ENCODE measurements at regions not wholly inside any gene's neighbourhood (a gene's known extent, or its start where the extent isn't known, plus 50 kb on each side); places are given as distances from the start of the nearest gene placed in this dataset.
A peak's percentile ranks its signal among the peaks of the same experiment; 100 is the strongest.
"Not testable (repeated sequence)": the region's sequence is repeated elsewhere in the genome, so short reads cannot be mapped to it uniquely, and the experiment has no call there.

DNA sequence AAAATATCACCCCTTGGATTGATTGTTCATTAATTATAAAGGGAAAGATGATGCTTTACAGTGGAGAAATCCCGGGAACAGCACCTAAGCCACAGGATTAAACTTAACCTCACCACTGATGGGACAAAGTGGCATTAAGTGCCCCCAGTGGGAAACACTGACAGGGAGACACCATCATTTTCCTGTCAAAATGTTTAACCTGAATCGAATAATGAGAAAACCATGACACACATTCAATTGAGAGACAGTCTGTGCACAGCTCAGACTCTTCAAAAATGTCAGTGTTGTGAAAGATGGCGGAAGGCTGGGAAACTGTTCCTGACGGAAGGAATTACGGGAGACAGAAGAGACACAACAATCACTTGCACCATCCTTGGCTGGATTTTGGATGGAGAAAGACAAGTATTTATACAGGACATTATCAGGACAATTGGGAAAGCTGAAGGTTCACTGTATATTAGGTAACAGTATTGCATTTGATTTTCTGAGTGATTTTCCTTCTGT lies 111.8 kb upstream of the ASB18 start:
- DNase-seq: no peak

DNA sequence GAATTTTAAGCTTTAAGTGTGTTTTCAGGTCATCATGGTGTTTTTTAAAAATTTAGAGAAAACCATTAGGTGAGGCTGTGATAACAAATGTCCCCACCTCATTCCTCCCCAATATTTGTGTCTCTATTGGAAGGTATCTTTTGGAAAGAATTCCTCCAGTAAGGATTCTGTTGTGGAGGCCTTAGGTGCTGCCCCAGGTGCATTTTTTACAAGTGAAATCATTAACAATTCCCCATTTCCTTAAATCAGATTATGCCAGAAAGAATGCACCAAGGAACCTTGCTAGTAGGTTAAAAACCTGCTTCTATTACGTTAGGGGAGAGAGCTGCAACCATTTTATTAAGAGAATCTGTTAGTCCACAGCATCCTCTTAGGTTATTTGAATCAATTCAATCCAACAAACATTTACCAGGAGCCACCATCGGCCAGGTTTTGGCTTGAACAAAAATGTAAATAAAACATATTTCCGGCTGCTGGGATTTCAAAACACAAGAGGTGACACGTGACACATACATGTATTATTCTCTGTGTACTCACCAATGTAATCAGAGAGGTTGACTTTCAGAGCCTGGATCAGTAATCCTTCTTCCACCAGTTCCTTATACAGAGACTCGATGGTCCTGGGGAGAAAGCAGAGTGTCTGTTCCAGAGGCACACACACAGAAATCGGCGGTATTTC lies 112.5 kb upstream of the ASB18 start:
- no peak for DNase-seq

DNA sequence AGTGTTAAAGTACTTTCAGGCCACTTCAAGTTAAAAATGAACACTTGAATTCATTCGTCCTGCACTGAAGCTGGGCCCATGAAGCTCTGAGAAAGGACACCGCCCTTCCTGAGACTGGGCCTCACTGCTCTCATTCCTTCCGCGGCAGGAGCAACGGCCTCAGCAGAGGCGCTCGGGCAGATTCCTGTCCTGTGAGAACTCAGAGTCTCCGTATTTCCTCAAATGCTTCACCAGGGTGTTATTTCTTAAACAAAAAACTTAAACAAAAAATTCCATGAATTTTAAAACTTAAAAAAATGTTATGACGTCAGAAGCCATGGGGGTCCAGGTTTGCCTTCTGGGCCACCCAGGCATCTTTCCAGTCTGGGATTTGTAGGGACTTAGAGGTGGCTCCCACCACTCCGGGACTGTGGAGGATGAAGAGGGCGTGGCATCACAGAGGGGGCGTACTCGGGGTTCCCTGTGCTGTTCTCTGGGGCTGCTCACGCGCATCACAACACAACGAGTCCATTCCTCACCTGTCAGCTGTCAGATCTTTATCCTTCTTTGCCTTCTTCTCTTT lies 115.9 kb upstream of the ASB18 start:
- no peak for DNase-seq

DNA sequence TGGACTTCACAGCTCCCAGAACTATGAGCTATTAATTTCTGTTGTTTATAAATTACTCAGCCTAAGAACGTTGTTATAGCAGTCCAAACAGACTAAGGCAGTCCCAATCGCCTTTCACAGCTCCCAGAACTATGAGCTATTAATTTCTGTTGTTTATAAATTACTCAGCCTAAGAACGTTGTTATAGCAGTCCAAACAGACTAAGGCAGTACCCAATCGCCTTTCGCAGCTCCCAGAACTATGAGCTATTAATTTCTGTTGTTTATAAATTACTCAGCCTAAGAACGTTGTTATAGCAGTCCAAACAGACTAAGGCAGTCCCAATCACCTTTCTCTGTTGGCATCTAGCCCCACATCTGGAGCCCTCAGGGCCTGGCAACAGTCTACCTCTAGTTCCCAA lies 117.0 kb upstream of the ASB18 start:
- DNase-seq: peak; percentile 69

DNA sequence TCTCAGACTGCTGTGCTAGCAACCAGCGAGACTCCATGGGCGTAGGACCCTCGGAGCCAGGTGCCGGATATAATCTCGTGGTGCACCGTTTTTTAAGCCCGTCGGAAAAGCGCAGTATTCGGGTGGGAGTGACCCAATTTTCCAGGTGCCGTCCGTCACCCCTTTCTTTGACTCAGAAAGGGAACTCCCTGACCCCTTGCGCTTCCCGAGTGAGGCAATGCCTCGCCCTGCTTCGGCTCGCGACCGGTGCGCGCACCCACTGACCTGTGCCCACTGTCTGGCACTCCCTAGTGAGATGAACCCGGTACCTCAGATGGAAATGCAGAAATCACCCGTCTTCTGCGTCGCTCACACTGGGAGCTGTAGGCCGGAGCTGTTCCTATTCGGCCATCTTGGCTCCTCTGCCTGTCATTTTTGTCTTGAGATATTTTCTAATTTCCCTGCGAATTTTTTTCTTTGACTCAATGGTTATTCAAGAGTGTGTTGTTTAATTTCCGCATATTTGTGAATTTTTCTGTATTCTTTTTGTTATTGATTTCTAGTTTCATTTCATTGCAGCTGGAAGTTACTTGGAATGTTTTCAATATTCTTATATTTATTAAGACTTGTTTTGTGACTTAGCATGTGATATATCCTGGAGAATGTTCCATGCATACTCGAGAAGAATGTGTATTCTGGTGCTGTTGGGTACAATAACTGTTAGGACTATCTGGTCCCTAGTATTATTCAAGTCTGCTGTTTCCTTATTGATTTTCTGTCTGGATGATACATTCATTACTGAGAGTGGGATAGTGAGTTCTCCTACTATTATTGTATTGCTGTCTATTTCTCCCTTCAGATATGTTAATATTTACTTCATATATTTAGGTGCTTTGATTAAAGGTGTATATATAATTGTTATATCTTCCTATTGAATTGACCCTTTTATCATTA lies 125.3 kb upstream of the ASB18 start:
- DNase-seq: not testable (repeated sequence)

DNA sequence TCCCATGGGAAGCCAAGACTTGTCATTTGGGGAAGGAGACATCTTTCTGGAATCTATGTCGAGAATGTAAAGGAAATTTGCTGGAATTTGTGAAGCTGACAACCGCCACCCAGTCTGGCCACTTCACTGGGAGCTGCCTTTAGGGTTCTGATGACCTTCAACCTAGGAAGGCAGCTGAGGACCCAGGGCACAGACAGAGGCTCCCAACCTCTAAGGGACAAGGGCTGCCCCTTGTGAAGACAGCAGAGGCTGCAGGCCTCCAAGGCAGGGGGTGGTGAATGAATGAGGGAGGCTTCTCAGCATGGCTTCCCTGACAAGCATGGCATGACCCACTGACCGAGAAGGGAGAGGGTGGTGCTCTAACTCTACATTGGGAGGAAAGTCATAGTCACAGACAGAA lies 128.9 kb upstream of the ASB18 start:
- DNase-seq: no peak

DNA sequence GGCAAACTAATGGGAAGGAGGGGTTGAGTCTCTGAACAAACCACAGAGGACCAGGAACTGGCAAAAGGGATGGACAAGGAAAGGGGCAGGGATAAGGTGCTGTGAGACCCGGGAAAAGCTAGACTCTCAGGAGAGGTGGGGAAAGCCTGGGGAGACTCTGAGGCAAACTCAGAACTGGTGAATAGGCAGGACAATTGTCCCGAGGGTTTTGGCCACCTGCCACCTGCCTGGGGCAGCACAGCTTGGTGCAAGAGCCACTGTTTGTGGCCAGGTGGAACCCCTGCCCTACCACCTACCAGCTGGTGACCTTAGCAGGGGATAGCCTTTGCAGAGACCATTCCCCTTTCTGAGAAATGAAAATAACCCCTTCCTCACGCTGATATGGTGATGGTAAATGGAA lies 129.4 kb upstream of the ASB18 start:
- DNase-seq: no peak

DNA sequence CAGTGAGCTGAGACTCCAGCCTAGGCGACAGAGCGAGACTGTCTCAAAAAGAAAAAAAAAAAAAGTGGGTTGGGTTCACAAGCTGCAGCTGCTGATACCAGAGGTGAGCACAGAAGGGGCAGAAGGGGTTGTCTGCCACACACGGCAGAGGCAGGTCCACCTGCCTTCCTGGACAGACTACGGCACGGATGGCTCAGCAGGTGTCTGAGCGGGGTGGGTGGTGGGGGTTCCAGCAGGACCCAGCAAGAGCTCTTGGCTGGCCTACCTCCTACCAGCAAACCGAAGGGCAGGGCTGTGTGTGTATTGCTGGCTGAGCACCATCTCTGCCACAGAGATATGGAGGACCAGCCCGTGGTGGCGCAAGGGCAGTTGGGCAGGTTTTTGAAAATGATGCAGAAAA lies 130.4 kb upstream of the ASB18 start:
- DNase-seq: no peak

DNA sequence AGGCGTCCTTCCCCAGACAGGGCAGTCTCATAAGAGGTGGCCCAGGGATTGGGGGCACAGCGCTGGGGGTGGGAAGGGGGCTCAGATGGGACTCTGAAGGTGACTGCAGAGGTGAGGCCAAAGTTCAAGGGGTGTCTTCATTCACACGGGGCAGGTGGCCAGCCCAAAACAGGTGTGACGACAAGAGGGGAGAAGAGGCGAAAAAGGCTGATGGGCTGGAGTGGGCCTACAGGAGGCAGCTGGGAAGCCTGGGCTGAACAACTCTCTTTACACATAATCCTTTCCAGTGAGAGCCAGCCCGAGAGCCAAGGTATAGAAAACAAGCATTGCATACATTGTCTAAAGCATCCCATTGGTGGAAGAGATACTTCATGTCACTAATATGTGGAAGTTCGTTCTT lies 130.9 kb upstream of the ASB18 start:
- DNase-seq: no peak

DNA sequence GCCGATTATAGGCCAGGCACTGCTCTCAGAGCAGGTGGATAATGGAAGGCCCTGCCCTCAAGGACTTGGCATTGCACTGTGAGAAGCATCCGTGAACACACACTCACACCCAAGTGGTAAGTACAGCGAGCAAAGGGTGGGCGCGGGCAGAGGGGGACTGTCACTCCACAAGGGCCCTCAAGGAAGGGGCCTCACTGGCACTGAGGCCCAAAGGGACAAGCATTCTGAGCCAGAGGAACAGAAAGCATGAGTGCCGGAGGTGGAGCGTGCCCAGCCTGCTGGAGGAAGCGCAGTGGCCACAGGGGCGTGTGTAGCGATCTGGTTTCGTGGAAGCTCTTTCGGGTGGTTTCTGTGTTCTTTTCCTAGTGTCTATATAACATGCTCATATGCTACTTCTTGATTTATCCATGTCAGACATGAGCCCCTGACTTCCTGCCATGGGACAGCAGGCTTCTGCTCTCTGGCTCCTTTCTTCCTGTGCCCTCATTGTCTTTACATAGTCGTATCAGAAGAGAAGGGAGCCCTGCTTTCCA lies 132.7 kb upstream of the ASB18 start:
- no peak for DNase-seq

DNA sequence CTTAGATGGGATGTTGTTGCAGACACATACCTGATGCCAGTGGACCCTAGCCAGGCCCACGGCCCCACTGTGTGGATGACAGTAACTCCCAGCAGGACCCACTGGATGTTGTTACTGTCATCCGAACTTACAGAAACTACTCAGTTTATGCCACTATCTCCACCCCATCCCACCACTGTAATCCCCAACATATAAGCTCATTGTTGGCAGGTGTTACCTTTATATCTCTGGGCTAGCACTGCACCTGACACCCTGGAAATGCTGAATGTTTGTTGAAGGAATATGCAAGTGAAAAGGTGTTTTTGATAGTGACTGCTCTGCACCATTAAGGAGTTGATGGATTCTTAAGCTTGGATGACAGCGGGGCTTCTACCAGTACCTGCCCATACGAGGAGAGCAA lies 133.5 kb upstream of the ASB18 start:
- DNase-seq: no peak

DNA sequence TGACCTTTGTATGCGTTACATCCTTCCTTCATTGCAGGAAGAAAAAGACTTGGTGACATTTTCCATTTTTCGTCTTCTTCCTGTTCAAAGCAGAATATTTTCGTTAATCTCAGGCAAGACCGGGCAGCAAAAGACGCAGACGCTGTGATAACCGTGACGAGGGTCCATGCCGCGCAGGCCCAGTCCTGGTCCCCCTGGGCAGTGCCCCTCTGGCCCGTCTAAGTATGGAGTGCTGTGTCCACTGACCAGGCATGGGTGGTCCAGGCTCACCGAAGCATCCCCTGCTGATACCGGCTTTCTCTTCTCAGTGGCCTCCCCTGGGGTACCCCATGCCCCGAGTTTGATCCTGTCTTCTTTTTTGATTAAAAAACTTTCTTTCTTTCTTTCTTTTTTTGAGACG lies 135.2 kb upstream of the ASB18 start:
- no peak for DNase-seq

DNA sequence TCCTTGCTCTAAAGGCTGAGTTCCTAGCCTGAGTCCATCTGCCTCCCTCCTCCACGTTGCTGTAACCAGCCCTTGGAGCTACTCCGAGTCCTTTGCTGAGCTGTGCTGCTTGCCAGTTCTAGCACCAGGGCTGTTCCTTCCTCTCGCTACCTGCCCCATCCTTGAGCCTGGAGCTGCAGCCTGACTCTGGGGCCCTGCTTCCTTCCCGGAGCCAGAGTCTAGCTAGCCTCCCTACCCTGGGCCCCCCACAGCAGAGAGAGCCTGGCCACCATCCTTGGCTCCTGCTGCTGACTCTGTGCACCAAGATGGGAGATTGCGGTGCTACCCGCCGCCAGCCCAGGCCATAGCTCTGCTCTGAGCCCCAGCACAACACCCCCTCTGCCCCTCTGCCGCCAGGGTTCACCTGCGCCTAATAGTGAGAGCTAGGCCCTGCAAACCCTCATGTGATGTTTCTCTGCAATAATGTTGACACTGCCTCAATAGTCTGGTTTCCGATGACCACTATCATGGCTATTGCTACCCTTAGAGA lies 135.9 kb upstream of the ASB18 start:
- no peak for DNase-seq

DNA sequence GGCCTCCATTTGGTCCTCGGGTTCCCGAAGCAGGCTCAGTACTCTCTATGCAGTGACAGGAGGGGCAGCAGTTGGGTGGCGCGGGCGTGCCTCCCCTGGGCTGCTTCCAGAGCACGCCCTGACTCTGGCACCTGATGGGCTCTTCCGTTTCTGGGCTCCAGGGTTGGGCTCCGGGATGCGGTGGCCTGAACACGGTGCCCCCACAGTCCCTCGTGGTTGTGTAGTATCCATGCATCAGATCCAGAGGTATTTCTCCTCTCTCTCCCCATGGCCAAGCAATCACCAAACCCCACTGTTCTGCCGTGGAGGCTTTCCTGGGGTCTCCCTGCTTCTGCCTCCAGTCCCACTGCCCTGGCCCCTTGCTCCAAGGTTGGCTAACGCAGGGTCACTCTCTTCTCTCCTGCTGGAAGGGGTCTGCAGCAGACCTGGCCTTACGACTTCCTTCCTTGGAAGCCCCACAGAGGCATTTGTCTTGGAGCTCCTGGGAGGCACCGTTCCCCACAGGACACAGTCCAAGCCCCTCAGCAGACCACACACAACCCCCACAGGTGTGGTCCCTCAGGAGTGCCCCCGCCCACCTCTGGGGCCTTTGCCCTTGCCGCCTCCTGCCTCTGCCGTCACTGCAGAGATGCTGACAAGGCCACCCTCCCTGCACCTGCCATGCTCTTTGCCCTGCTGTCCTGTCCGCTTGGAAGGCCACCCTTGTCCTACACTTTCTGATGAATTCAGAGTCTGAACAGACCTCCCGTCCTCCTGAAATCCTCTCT lies 136.6 kb upstream of the ASB18 start:
- no peak for DNase-seq

DNA sequence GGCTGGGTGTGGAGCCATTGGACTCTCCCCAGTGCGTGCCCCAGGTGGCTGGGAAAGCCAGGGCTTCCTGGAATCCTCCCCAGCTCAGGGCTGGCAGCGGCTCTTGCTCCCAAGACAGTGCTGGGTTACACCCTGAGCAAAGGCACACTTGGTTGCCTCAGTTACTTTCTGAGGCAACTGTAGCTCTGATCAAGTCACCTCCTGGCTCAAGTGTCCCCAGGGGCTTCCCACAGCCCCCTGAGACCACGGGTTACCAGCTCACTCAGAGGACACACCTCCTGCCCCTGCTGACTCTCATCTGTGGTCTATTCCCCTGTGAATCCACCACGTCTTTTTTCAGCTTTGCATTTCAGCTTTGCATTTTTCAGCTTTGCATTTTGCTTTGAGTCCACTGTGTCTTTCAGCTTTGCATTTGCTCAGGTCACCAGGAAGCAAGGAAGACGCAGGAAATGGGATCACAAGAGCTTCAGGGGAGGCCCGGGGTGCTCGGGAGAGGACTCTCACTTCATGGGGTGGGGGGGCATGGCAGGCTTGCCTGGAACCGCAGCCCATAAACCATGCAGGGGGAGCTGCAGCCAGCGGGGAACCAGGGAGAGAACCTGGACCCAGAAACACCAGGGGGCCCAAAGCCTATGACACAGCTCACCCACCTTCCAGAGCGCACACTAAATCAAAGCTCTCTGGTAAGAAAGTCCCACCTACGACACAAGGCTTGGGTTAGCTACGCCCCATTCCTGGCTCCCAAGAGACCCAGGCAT lies 138.0 kb upstream of the ASB18 start:
- no peak for DNase-seq

DNA sequence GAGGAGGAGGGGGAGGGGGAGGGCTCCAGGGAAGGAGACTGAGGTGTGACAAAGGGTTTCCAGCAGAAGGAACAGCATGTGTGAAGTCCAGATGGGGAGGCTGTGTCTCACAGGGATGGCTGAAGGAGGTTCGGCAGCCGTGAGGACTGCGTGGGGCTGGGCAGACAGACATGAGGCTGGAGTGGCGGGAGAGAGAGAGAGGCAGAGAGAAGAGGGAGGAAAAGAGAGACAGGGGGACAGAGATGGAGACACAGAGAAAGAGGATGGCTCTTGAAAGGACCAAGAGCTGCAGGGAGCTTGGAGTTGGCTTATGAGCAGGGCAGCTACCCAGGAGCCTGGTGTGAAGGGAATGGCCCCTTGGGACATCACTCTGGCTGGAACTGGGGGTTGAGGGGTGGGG lies 138.9 kb upstream of the ASB18 start:
- DNase-seq: no peak

DNA sequence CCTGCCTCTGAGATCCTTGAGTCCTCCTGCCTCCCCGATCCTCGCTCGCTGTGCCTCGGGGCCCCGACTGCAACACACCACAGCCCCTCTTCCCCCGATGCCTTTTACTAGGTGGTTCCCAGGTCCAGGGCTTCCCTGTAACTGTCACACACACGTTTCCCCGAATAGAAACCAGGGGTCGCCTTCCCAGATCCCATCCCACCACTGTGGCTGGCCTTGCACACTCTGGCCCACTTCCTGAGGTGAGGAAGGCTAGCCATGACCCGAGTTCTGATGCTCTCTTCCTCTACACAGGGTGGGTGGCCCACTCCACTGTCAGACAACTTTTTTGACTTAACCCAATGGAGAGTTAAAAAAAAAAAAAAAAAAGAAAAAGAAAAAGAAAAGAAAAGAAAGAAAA lies 139.6 kb upstream of the ASB18 start:
- DNase-seq: no peak

DNA sequence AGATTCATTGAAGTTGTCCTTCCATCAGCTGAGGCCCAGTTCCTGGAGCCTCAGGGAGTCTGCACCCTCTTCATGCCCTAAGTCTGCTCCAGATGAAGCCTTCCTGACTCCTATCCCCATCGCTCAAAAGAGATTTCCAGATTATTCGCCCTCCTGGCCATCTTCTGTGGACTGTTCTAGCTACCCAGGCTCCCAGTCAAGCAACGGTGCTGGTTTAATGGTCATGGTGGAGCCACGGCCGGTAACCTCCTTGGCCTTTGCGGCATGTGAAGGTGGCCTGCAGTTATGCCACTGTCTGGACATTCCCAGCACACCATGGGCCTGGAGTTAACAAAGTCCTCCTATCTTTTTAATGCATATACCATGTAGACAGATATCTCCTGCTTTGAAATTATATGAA lies 140.1 kb upstream of the ASB18 start:
- no peak for DNase-seq

DNA sequence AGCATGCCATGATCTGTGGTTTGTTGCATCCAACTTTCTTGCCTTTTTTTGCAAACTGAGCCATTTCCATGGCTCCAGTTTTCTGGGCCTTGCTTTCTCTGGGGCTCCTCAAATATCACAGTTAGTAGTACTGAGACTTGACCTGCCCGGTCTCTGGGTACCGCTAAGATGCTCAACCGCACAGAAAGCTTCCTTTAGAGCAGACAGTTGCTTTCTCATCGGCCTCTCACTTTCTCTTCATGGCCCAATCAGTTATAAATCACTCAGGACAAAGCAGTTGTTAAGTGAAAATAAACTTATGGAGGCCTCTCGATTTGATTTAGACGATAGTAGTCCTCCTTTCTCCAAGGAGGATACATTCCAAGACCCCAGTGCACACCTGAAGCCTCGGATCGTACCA lies 141.2 kb upstream of the ASB18 start:
- DNase-seq: no peak

DNA sequence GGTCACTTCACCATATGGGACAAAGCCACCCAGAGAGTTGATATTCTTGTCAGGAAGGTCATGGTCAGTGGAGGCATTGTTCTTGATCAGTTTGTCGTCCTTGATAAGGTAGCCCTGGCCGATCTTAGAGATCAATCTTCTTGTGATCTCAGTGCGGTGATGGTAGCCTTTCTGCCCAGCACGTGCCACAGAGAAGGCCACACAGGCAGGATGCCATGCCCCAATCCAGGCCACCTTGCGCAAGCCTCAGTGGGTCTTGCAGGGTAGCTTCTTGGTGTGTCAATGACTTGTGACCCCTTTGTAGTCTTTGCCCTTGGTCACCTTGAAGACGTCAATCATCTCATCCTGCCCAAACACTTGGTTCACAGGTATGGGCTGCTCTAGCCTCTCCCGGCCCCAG lies 143.9 kb upstream of the ASB18 start:
- DNase-seq: no peak

DNA sequence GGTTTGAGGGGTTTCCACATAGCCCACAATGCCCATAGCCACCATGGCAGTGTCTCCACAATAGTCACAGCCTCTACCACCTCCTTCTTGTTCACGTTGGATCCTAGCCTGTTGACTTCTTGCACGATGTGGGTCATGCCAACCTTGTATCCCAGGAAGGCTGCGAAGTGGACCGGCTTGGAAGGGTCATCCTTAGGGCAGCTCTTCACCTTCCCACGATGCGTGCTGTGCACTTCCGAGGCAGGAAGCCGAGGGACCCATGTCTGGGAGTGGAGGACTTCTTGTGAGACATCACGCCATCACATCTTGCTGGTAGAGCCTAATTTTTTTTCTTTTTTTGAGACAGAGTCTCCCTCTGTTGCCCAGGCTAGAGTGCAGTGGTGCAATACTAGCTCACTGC lies 144.6 kb upstream of the ASB18 start:
- DNase-seq: no peak

Measured in NCI-H2171 (cell line).